ENCODE measurements at regions not wholly inside any gene's neighbourhood (a gene's known extent, or its start where the extent isn't known, plus 50 kb on each side); places are given as distances from the start of the nearest gene placed in this dataset.

GRCh38 chr11:57964660-57965059, 59.0 kb upstream of the OR9Q1 start:
- Histone ChIP-seq H3K27ac (no peak overlapping the region), H3K9me3 (no peaks in the 10 kb centered on the region), H3K27me3 (ENCODE audit: insufficient read depth in 3 of 3, low read length in 2 of 3) (peaks cover 0 to 3% (median 0%) of the 10 kb centered on the region in 3 donors), H3K4me3 (no peak overlapping the region), H3K36me3 (ENCODE audit: insufficient read depth in 1 of 2, low read depth in 1 of 2) (no peaks in the 10 kb centered on the region), H3K4me1 (no peaks in the 10 kb centered on the region)
- intact Hi-C loops (cut with DNase I) = no loop called here
- WGBS, 3 donors = 88 to 89% (median 89%) methylated on average over 2 of the region's 2 CpGs
- no peak for ATAC-seq
- no peak for TF ChIP-seq CTCF (IDR thresholded peaks at IDR 0.05)
- no peak for DNase-seq

- Histone ChIP-seq H3K4me3 (no peak overlapping the region), H3K4me1 (no peaks in the 10 kb centered on the region), H3K36me3 (ENCODE audit: insufficient read depth in 1 of 2, low read depth in 1 of 2) (no peaks in the 10 kb centered on the region), H3K27me3 (ENCODE audit: insufficient read depth in 3 of 3, low read length in 2 of 3) (no peaks in the 10 kb centered on the region), H3K9me3 (no peaks in the 10 kb centered on the region), H3K27ac (no peak overlapping the region)
- intact Hi-C loops (cut with DNase I) = no loop called here
- 84 to 86% (median 86%) methylated on average over 6 of the region's 6 CpGs for WGBS, 3 donors
- no peak for ATAC-seq
- no peak for DNase-seq
- no peak for TF ChIP-seq CTCF (IDR thresholded peaks at IDR 0.05)
Observed at GRCh38 chr11:57971272-57972012, 52.2 kb upstream of the OR9Q1 start.

- no peak overlapping the region for H3K27ac ChIP-seq
- 40 to 63% (median 43%) methylated on average over 2 of the region's 2 CpGs for WGBS, 3 donors
- intact Hi-C loops (cut with DNase I) = no loop called here
- H3K4me3 ChIP-seq = no peak overlapping the region
- ATAC-seq (no peak), DNase-seq (no peak)
- TF ChIP-seq CTCF (IDR thresholded peaks at IDR 0.05) = no peak
- no peaks in the 10 kb centered on the region for H3K27me3 ChIP-seq (ENCODE audit: insufficient read depth in 3 of 3, low read length in 2 of 3)
- no peaks in the 10 kb centered on the region for H3K36me3 ChIP-seq (ENCODE audit: insufficient read depth in 1 of 2, low read depth in 1 of 2)
- no peaks in the 10 kb centered on the region for H3K9me3 ChIP-seq
- H3K4me1 ChIP-seq = no peaks in the 10 kb centered on the region
Observed at GRCh38 chr11:57972013-57972367, 51.7 kb upstream of the OR9Q1 start.

All from psoas muscle (tissue), 7 donors.